K562 (cell line): ENCODE measurements at regions not wholly inside any gene's neighbourhood (a gene's known extent, or its start where the extent isn't known, plus 50 kb on each side); places are given as distances from the start of the nearest gene placed in this dataset.
A peak's percentile ranks its signal among the peaks of the same experiment; 100 is the strongest.

ENCODE experiments used
- ATAC-seq: fragments of 200-7000 bp; cut with Tn5 transposase; 3 replicates; pipeline ENCODE4 v1.9.1; 2020; ENCODE audit warnings: moderate library complexity
- BruUV-seq: library from RNA; stranded (reverse); fragments of 400-500 nt; replicated peaks from 2 replicates; lab custom pipeline; 2021; lab: Mats Ljungman, UMichigan
- CTCF ChIA-PET: fragments of 300-600 bp; formaldehyde crosslinking; extraction: SDS; loops from one replicate; lab custom pipeline; 2021; ENCODE audit warnings: low intra/inter-chr PET ratio; lab: Yijun Ruan, JAX
- POLR2A ChIA-PET: fragments of 300-600, 350-650 bp; sonication (Branson Sonifier 250); formaldehyde crosslinking; extraction: SDS; loops from one replicate; lab custom pipeline; 2021; ENCODE audit warnings: antibody characterized with exemption, inconsistent platforms; lab: Yijun Ruan, JAX
- DNase-seq, 4 experiments: peaks; one replicate each; pipeline versions ENCODE4 v3.0.0 to v3.0.0-alpha.2; 2011 to 2018; ENCODE audit warnings: low spot score in 3 of 4, mixed read lengths in 3 of 4; ENCODE audit errors: extremely low read depth in 1 of 4
- FAIRE-seq: peaks from 2 replicates; lab custom pipeline; 2011; peaks lifted over from hg19 to GRCh38; lab: Jason Lieb, UNC
- H2AFZ ChIP-seq: 2 replicates; pipeline ENCODE4 v1.6.0; 2011; ENCODE audit warnings: low read depth, low read length, control low read depth, inconsistent platforms
- H3K27ac ChIP-seq: fragments of 200-600 bp; 3 replicates; pipeline ENCODE4 v1.8.0; 2011; ENCODE audit warnings: low read depth, mild to moderate bottlenecking, control low read depth, inconsistent platforms, low read length, moderate library complexity, mixed read lengths; ENCODE audit errors: extremely low read depth
- H3K27me3 ChIP-seq, 2 experiments: fragments of 300-600 bp in 1 of 2; 2 replicates in 1 of 2; 3 replicates in 1 of 2; pipeline versions ENCODE4 v1.6.0 to v1.8.0; 2011; ENCODE audit warnings: inconsistent platforms in 2 of 2, low read length in 2 of 2, mild to moderate bottlenecking in 1 of 2, mixed read lengths in 1 of 2, moderate library complexity in 1 of 2; ENCODE audit not compliant: control insufficient read depth in 2 of 2, insufficient read depth in 2 of 2
- H3K36me3 ChIP-seq: fragments of 300-600 bp; 3 replicates; pipeline ENCODE4 v1.8.0; 2011; ENCODE audit warnings: mild to moderate bottlenecking, low read length, inconsistent platforms; ENCODE audit not compliant: control insufficient read depth, insufficient read depth
- H3K4me1 ChIP-seq, 2 experiments: fragments of 200-600 bp in 1 of 2; replicated peaks in 1 of 2; 2 replicates in 1 of 2; 3 replicates in 1 of 2; pipeline versions ENCODE4 v1.5.1 to v1.8.0; 2011; ENCODE audit warnings: inconsistent platforms in 2 of 2, low read length in 2 of 2, mild to moderate bottlenecking in 1 of 2, mixed read lengths in 1 of 2, moderate library complexity in 1 of 2; ENCODE audit not compliant: control insufficient read depth in 2 of 2, insufficient read depth in 2 of 2
- H3K4me2 ChIP-seq: 2 replicates; pipeline ENCODE4 v1.6.1; 2011; ENCODE audit warnings: low read length, control low read depth, inconsistent platforms, mixed read lengths; ENCODE audit not compliant: insufficient read depth
- H3K4me3 ChIP-seq: fragments of 200-600 bp; sonication (generic), shearing (Covaris generic); 2 replicates; pipeline ENCODE4 v1.5.1; 2016; ENCODE audit warnings: control low read depth, inconsistent platforms
- H3K79me2 ChIP-seq: fragments of 200-600 bp; 3 replicates; pipeline ENCODE4 v1.8.0; 2011; ENCODE audit warnings: low read length, inconsistent platforms; ENCODE audit not compliant: control insufficient read depth, insufficient read depth
- H3K9ac ChIP-seq, 2 experiments: 2 replicates each; pipeline versions ENCODE4 v1.6.0 to v1.6.1; 2011; ENCODE audit warnings: low read depth in 2 of 2, low read length in 2 of 2, control low read depth in 1 of 2, inconsistent platforms in 1 of 2, mild to moderate bottlenecking in 1 of 2, mixed read lengths in 1 of 2; ENCODE audit not compliant: insufficient read depth in 1 of 2
- H3K9me1 ChIP-seq: one replicate; pipeline ENCODE4 v1.6.0; 2011; ENCODE audit warnings: inconsistent platforms, mild to moderate bottlenecking, low read length, moderate library complexity; ENCODE audit not compliant: control insufficient read depth, insufficient read depth
- H3K9me3 ChIP-seq: replicated peaks from 2 replicates; pipeline ENCODE4 v1.5.1; 2011; ENCODE audit warnings: low read depth, low read length, inconsistent platforms; ENCODE audit not compliant: control insufficient read depth, insufficient read depth
- H4K20me1 ChIP-seq: replicated peaks from 2 replicates; pipeline ENCODE4 v1.6.1; 2011; ENCODE audit warnings: low read length, inconsistent platforms, mixed read lengths; ENCODE audit not compliant: control insufficient read depth, insufficient read depth
- ATF1 ChIP-seq, 2 experiments: fragments of 450-650 bp in 1 of 2; IDR thresholded peaks; 2 replicates each; pipeline ENCODE4 v1.6.1; 2016; ENCODE audit warnings: missing compliant biosample characterization in 1 of 2, missing genetic modification characterization in 1 of 2
- BRD4 ChIP-seq: fragments of 200-600 bp; sonication (generic); IDR thresholded peaks from 2 replicates; pipeline ENCODE4 v1.6.1; 2017; ENCODE audit warnings: inconsistent platforms
- BRF2 ChIP-seq: IDR thresholded peaks from 3 replicates; pipeline ENCODE4 v1.6.1; 2011; ENCODE audit warnings: borderline replicate concordance, mild to moderate bottlenecking; ENCODE audit not compliant: insufficient read length, insufficient read depth
- CBFA2T2 ChIP-seq: fragments of 450-650 bp; conservative IDR thresholded peaks from 2 replicates; pipeline ENCODE4 v1.6.1; 2017; ENCODE audit warnings: mild to moderate bottlenecking
- CREB1 ChIP-seq, 2 experiments: sonication (generic) in 1 of 2; formaldehyde crosslinking in 1 of 2; IDR thresholded peaks; 2 replicates each; pipeline versions ENCODE4 v1.6.1 to v1.8.0; 2012 to 2022; ENCODE audit warnings: inconsistent platforms in 1 of 2, mild to moderate bottlenecking in 1 of 2, missing genetic modification reagents in 1 of 2, moderate library complexity in 1 of 2
- CREM ChIP-seq: IDR thresholded peaks from 2 replicates; pipeline ENCODE4 v1.6.1; 2014; ENCODE audit warnings: antibody characterized with exemption, low read depth
- DEAF1 ChIP-seq: fragments of 450-650 bp; formaldehyde crosslinking; IDR thresholded peaks from 2 replicates; pipeline ENCODE4 v1.4.0; 2020; ENCODE audit warnings: mild to moderate bottlenecking, moderate library complexity
- GTF3C2 ChIP-seq: IDR thresholded peaks from 3 replicates; pipeline ENCODE4 v1.6.1; 2011; ENCODE audit warnings: borderline replicate concordance, mild to moderate bottlenecking, moderate library complexity; ENCODE audit not compliant: insufficient read length; ENCODE audit errors: extremely low read depth
- MTA2 ChIP-seq: fragments of 450-650 bp; IDR thresholded peaks from 2 replicates; pipeline ENCODE4 v1.6.1; 2016; ENCODE audit warnings: low read depth
- NR2C2 ChIP-seq, 2 experiments: fragments of 200-800 bp in 1 of 2; sonication (Bioruptor generic) in 1 of 2; sonication (generic) in 1 of 2; formaldehyde crosslinking in 1 of 2; IDR thresholded peaks; 2 replicates each; pipeline versions ENCODE4 v1.6.1 to v1.8.0; 2016 to 2022; ENCODE audit warnings: mild to moderate bottlenecking in 1 of 2, missing compliant biosample characterization in 1 of 2, missing genetic modification characterization in 1 of 2, missing genetic modification reagents in 1 of 2
- TRIM24 ChIP-seq, 2 experiments: fragments of 450-650 bp; IDR thresholded peaks; 2 replicates each; pipeline ENCODE4 v1.6.1; 2016
- ZNF639 ChIP-seq, 2 experiments: fragments of 200-800 bp in 1 of 2; sonication (Bioruptor generic) in 1 of 2; sonication (generic) in 1 of 2; formaldehyde crosslinking in 1 of 2; IDR thresholded peaks in 1 of 2; conservative IDR thresholded peaks in 1 of 2; 2 replicates each; pipeline versions ENCODE4 v1.5.0 to v1.6.1; 2016 to 2020; ENCODE audit warnings: missing compliant biosample characterization in 1 of 2, missing genetic modification characterization in 1 of 2, missing genetic modification reagents in 1 of 2
- WGBS: fragments of 100-300 bp; shearing (Covaris generic); methylation state at CpG from one replicate; pipeline ENCODE4 v1.1.6; 2016; ENCODE audit warnings: low coverage, mixed read lengths; ENCODE audit not compliant: insufficient coverage; ENCODE audit errors: missing lambda C conversion rate; 5-methylcytosine and 5-hydroxymethylcytosine counted together
- in situ Hi-C: fragments of 300-500 bp; cut with MboI; formaldehyde crosslinking; loops from 4 replicates; pipeline ENCODE4 v1.15.0; 2018; ENCODE audit warnings: inconsistent platforms, mixed read lengths
- intact Hi-C: fragments of 100-400 bp; cut with micrococcal nuclease; formaldehyde crosslinking; loops from 2 replicates; pipeline ENCODE4 v1.14.2; 2022

- no peak for TF ChIP-seq GTF3C2
- TF ChIP-seq DEAF1 (CRISPR knock-in tag) = no peak
- no peak for TF ChIP-seq MTA2
- no peak for TF ChIP-seq CBFA2T2
Measured at GRCh38 chr20:48124960-48125359, 339.7 kb upstream of the SULF2 start (continued).

GRCh38 chr20:48124181-48124782 lies 339.0 kb upstream of the SULF2 start:
- no TSS peak for BruUV-seq
- Histone ChIP-seq H3K9me1 (no peaks in the 10 kb centered on the region), H3K4me2 (peak overlapping the region; percentile 33; the same call in 1 of the 2 replicates), H2AFZ (no peak overlapping the region), H3K9ac (no peak overlapping the region), H3K4me1 (no peaks in the 10 kb centered on the region; a peak in 1 of 5 replicates), H3K9me3 (no peaks in the 10 kb centered on the region), H3K27ac (peak overlapping the region; percentile 32; the same call in 1 of the 3 replicates), H3K79me2 (no peaks in the 10 kb centered on the region), H4K20me1 (no peaks in the 10 kb centered on the region), H3K27me3 (peaks cover 0 to 35% of the 10 kb centered on the region in 2 experiments; a peak in 2 of 5 replicates), H3K36me3 (no peaks in the 10 kb centered on the region), H3K4me3 (no peak overlapping the region)
- in situ Hi-C loops = no loop called here
- FAIRE-seq = no peak
- POLR2A ChIA-PET = interaction anchor here (0.6 to 1.3 kb wide), 4 partner anchors 13 to 198 kb away, joined by 3 read pairs; no protein-coding TSS in a partner anchor
- no peak for DNase-seq
- no peak for ATAC-seq
- WGBS = under 1% methylated on average over 14 of the region's 14 CpGs
- CTCF ChIA-PET = no interaction called here
- intact Hi-C loops = no loop called here
- TF ChIP-seq CREB1 (IDR thresholded peaks at IDR 0.05) (no peak), CREB1 (CRISPR knock-in tag; IDR thresholded peaks at IDR 0.05) (0 out of 2 replicates have a peak, but pooled peaks have one; percentile 15), BRF2 (no peak), ATF1 (CRISPR knock-in tag; IDR thresholded peaks at IDR 0.05) (no peak), ATF1 (tag; IDR thresholded peaks at IDR 0.05) (peak; percentile 76), BRD4 (0 out of 2 replicates have a peak, but pooled peaks have one; percentile 53), NR2C2 (CRISPR knock-in tag; IDR thresholded peaks at IDR 0.05) (peak; percentile 88; the same call in 1 of the 2 replicates), NR2C2 (tag; IDR thresholded peaks at IDR 0.05) (peak; percentile 96), CREM (peak; percentile 60; the same call in 1 of the 2 replicates), ZNF639 (CRISPR knock-in tag; conservative IDR thresholded peaks at IDR 0.05 in 1 of 2, IDR thresholded peaks at IDR 0.05 in 1 of 2) (no peak), TRIM24 (IDR thresholded peaks at IDR 0.05) (no peak)
